ENCODE measurements at regions not wholly inside any gene's neighbourhood (a gene's known extent, or its start where the extent isn't known, plus 50 kb on each side); places are given as distances from the start of the nearest gene placed in this dataset.

GRCh38 chr4:175906384-175906783 lies 94.3 kb upstream of the GPM6A start:
- no peak for TF ChIP-seq CTCF (IDR thresholded peaks at IDR 0.05; ENCODE audit: low read depth, low read length, missing input control)
- no peak for TF ChIP-seq GABPA (IDR thresholded peaks at IDR 0.05 in 1 of 2, conservative IDR thresholded peaks at IDR 0.05 in 1 of 2)
- TF ChIP-seq REST (IDR thresholded peaks at IDR 0.05): no peak
- no peak for TF ChIP-seq HNF4G (IDR thresholded peaks at IDR 0.05)
- no peak for TF ChIP-seq RAD21 (IDR thresholded peaks at IDR 0.05)
- TF ChIP-seq ZBTB33 (IDR thresholded peaks at IDR 0.05): no peak
- no peak for TF ChIP-seq MAX (IDR thresholded peaks at IDR 0.05)
- TF ChIP-seq NR2F2 (IDR thresholded peaks at IDR 0.05): no peak
- no peak for TF ChIP-seq YY1 (IDR thresholded peaks at IDR 0.05)
